PC-3 (cell line): ENCODE measurements at regions not wholly inside any gene's neighbourhood (a gene's known extent, or its start where the extent isn't known, plus 50 kb on each side); places are given as distances from the start of the nearest gene placed in this dataset.

Experiments
- ATAC-seq: fragments of 200-7000 bp; cut with Tn5 transposase; 2 replicates; pipeline ENCODE4 v1.9.1; 2020; ENCODE audit warnings: mild to moderate bottlenecking, moderate library complexity
- BruUV-seq: library from RNA; stranded (reverse); fragments of 400-500 nt; replicated peaks from 2 replicates; lab custom pipeline; 2021; lab: Mats Ljungman, UMichigan
- CTCF ChIA-PET: fragments of 300-600 bp; sonication (Branson Sonifier 250); formaldehyde crosslinking; loops from one replicate; lab custom pipeline; 2022; ENCODE audit warnings: antibody characterized with exemption; lab: Charles Lee
- POLR2A ChIA-PET: fragments of 300-600 bp; sonication (Branson Sonifier 250); formaldehyde crosslinking; loops from one replicate; lab custom pipeline; 2022; ENCODE audit warnings: antibody characterized with exemption; ENCODE audit not compliant: unreplicated experiment; lab: Charles Lee
- DNase-seq: peaks from one replicate; pipeline ENCODE4 v3.0.0-alpha.2; 2015
- H2AFZ ChIP-seq: fragments of 300-600 bp; sonication (generic); 2 replicates; pipeline ENCODE4 v1.6.0; 2016; ENCODE audit warnings: antibody characterized with exemption, low read length
- H3F3A ChIP-seq: fragments of 300-600 bp; sonication (generic); one replicate; pipeline ENCODE4 v1.6.0; 2017; ENCODE audit warnings: antibody characterized with exemption, low read length, control low read depth, mild to moderate bottlenecking; ENCODE audit not compliant: unreplicated experiment
- H3K27ac ChIP-seq: fragments of 300-600 bp; sonication (generic); 2 replicates; pipeline ENCODE4 v1.5.1; 2016; ENCODE audit warnings: mild to moderate bottlenecking, low read length
- H3K27me3 ChIP-seq: fragments of 300-600 bp; sonication (generic); 2 replicates; pipeline ENCODE4 v1.6.1; 2016; ENCODE audit warnings: low read length, mixed read lengths
- H3K36me3 ChIP-seq: fragments of 300-600 bp; sonication (generic); 2 replicates; pipeline ENCODE4 v1.6.1; 2016; ENCODE audit warnings: low read depth, mixed run types, low read length, mixed read lengths
- H3K4me1 ChIP-seq: fragments of 300-600 bp; sonication (generic); 2 replicates; pipeline ENCODE4 v1.5.1; 2016; ENCODE audit warnings: low read length; ENCODE audit not compliant: insufficient read depth
- H3K4me2 ChIP-seq: fragments of 300-600 bp; sonication (generic); 2 replicates; pipeline ENCODE4 v1.6.0; 2016; ENCODE audit warnings: low read length
- H3K4me3 ChIP-seq: fragments of 300-600 bp; sonication (generic); 2 replicates; pipeline ENCODE4 v1.5.1; 2016; ENCODE audit warnings: mild to moderate bottlenecking, low read length, mixed read lengths
- H3K79me2 ChIP-seq: fragments of 300-600 bp; sonication (generic); 2 replicates; pipeline ENCODE4 v1.6.1; 2017; ENCODE audit warnings: low read length, mixed read lengths
- H3K9ac ChIP-seq: fragments of 300-600 bp; sonication (generic); 2 replicates; pipeline ENCODE4 v1.6.0; 2016; ENCODE audit warnings: mild to moderate bottlenecking, low read length
- H3K9me2 ChIP-seq: fragments of 300-600 bp; sonication (generic); replicated peaks from 2 replicates; pipeline ENCODE4 v1.6.1; 2016; ENCODE audit warnings: mixed run types, low read length, mixed read lengths
- H3K9me3 ChIP-seq: fragments of 300-600 bp; sonication (generic); 2 replicates; pipeline ENCODE4 v1.6.1; 2016; ENCODE audit warnings: low read length, mixed read lengths
- H4K20me1 ChIP-seq: fragments of 300-600 bp; sonication (generic); 2 replicates; pipeline ENCODE4 v1.6.1; 2016; ENCODE audit warnings: low read length, mixed read lengths
- CTCF ChIP-seq: fragments of 300-600 bp; sonication (generic); conservative IDR thresholded peaks from 2 replicates; pipeline ENCODE4 v1.5.1; 2017; ENCODE audit warnings: antibody characterized with exemption, low read depth, mild to moderate bottlenecking, low read length
- EZH2 ChIP-seq: fragments of 300-600 bp; sonication (generic); IDR thresholded peaks from one replicate; pipeline ENCODE4 v1.6.1; 2017; ENCODE audit warnings: antibody characterized with exemption, mild to moderate bottlenecking, low read length; ENCODE audit not compliant: unreplicated experiment
- EZH2phosphoT487 ChIP-seq: fragments of 300-600 bp; sonication (generic); IDR thresholded peaks from 2 replicates; pipeline ENCODE4 v1.6.1; 2018; ENCODE audit warnings: mild to moderate bottlenecking, antibody characterized with exemption, low read length, borderline replicate concordance
- intact Hi-C: fragments of 100-400 bp; cut with micrococcal nuclease; formaldehyde crosslinking; loops from 2 replicates; pipeline ENCODE4 v1.9.0; 2023

- TF ChIP-seq EZH2, result no peak
- TF ChIP-seq CTCF, result no peak
- TF ChIP-seq EZH2phosphoT487, result no peak
- H3F3A ChIP-seq, result no peaks in the 10 kb centered on the region
- POLR2A ChIA-PET, result no interaction called here
- H3K9me2 ChIP-seq, result no peaks in the 10 kb centered on the region
- H3K27me3 ChIP-seq, result no peaks in the 10 kb centered on the region
- H2AFZ ChIP-seq, result no peak overlapping the region
- no TSS peak for BruUV-seq
- no peak overlapping the region for H3K4me3 ChIP-seq
- H3K36me3 ChIP-seq, result no peaks in the 10 kb centered on the region
- H3K9me3 ChIP-seq, result no peaks in the 10 kb centered on the region
- no peak for DNase-seq
- H3K79me2 ChIP-seq, result no peaks in the 10 kb centered on the region
- no peak overlapping the region for H3K9ac ChIP-seq
- ATAC-seq, result no peak
- H3K27ac ChIP-seq, result no peak overlapping the region
- H3K4me1 ChIP-seq, result no peaks in the 10 kb centered on the region
- CTCF ChIA-PET, result no interaction called here
- no peaks in the 10 kb centered on the region for H4K20me1 ChIP-seq
- intact Hi-C loops, result no loop called here
- H3K4me2 ChIP-seq, result no peak overlapping the region
These were observed 285.1 kb upstream of the PHF14 start for GRCh38 chr7:10688544-10688943.

GRCh38 chr7:10696064-10696463 is 277.6 kb upstream of the PHF14 start:
- DNase-seq, result no peak
- Histone ChIP-seq H3F3A (no peaks in the 10 kb centered on the region), H3K4me2 (no peak overlapping the region), H3K9me3 (no peaks in the 10 kb centered on the region), H3K79me2 (no peaks in the 10 kb centered on the region), H3K27ac (no peak overlapping the region), H4K20me1 (no peaks in the 10 kb centered on the region), H3K9ac (no peak overlapping the region), H3K4me1 (no peaks in the 10 kb centered on the region), H3K27me3 (no peaks in the 10 kb centered on the region), H3K9me2 (no peaks in the 10 kb centered on the region), H2AFZ (no peak overlapping the region), H3K4me3 (no peak overlapping the region), H3K36me3 (no peaks in the 10 kb centered on the region)
- intact Hi-C loops, result no loop called here
- CTCF ChIA-PET, result no interaction called here
- BruUV-seq, result no TSS peak
- no peak for ATAC-seq
- TF ChIP-seq CTCF (no peak), EZH2 (no peak), EZH2phosphoT487 (no peak)
- POLR2A ChIA-PET, result no interaction called here

- no TSS peak for BruUV-seq
- CTCF ChIA-PET, result no interaction called here
These were observed 270.6 kb upstream of the PHF14 start for GRCh38 chr7:10703059-10703458.

More at GRCh38 chr7:10703059-10703458, 270.6 kb upstream of the PHF14 start:
- ATAC-seq (no peak), DNase-seq (no peak)
- Histone ChIP-seq H3F3A (no peaks in the 10 kb centered on the region), H3K36me3 (no peaks in the 10 kb centered on the region), H3K27ac (no peak overlapping the region), H2AFZ (no peak overlapping the region), H3K79me2 (no peaks in the 10 kb centered on the region), H3K4me3 (no peak overlapping the region), H3K4me1 (no peaks in the 10 kb centered on the region), H3K9me2 (no peaks in the 10 kb centered on the region), H3K4me2 (no peak overlapping the region), H3K9ac (no peak overlapping the region), H3K27me3 (no peaks in the 10 kb centered on the region), H3K9me3 (no peaks in the 10 kb centered on the region), H4K20me1 (no peaks in the 10 kb centered on the region)
- intact Hi-C loops, result loop anchor here (10.0 kb wide), 1 partner anchor 268 kb away; no protein-coding TSS in a partner anchor
- TF ChIP-seq EZH2 (no peak), EZH2phosphoT487 (no peak), CTCF (no peak)
- POLR2A ChIA-PET, result no interaction called here
